ENCODE measurements at regions not wholly inside any gene's neighbourhood (a gene's known extent, or its start where the extent isn't known, plus 50 kb on each side); places are given as distances from the start of the nearest gene placed in this dataset.

DNA sequence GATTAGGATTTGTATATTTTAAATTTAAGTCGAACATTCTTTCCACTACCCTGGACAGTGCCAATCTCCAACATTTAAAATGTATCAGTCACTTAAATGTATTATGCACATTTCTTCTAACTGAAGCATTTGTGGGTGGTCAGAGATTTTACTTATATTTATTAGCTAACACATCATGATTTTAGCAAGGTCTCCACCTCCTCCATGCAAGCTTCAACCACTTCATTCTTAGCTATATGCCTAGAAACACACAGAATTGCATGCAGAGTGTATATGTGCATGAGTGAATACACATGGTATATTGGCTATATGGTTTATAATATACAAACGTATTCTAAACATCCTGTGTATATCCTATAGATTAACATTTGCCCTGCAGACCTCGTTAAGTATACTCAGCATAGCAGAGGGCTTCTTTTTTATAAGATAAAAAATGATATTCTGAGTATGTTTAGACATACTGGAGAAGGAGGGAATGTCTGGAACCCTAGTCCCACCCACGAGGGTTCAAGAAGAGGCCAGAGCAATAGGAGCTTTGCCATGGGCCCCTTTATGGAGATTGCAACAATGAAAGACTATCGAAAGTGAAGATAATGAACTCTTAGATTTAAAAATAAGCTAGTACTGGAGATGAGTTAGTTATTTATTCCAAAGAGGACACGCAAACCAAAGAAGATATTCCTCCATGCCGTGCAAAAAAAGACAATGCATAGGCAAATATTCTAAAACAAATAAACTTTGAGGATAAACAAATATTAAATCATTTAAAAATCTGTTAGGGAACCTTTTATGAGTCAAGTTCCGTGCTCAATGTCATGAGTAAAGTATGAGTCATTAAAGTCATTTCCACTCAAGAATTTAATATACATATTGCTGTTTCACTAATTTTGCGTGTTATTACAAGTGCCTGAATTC lies 480.4 kb downstream of the SIPA1L2 start:
- intact Hi-C loops (cut with DNase I), result loop anchor here (10.0 kb wide), 1 partner anchor 475 kb away; no protein-coding TSS in a partner anchor
- TF ChIP-seq, protein P1, sequence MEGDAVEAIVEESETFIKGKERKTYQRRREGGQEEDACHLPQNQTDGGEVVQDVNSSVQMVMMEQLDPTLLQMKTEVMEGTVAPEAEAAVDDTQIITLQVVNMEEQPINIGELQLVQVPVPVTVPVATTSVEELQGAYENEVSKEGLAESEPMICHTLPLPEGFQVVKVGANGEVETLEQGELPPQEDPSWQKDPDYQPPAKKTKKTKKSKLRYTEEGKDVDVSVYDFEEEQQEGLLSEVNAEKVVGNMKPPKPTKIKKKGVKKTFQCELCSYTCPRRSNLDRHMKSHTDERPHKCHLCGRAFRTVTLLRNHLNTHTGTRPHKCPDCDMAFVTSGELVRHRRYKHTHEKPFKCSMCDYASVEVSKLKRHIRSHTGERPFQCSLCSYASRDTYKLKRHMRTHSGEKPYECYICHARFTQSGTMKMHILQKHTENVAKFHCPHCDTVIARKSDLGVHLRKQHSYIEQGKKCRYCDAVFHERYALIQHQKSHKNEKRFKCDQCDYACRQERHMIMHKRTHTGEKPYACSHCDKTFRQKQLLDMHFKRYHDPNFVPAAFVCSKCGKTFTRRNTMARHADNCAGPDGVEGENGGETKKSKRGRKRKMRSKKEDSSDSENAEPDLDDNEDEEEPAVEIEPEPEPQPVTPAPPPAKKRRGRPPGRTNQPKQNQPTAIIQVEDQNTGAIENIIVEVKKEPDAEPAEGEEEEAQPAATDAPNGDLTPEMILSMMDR (IDR thresholded peaks at IDR 0.05), result no peak

DNA sequence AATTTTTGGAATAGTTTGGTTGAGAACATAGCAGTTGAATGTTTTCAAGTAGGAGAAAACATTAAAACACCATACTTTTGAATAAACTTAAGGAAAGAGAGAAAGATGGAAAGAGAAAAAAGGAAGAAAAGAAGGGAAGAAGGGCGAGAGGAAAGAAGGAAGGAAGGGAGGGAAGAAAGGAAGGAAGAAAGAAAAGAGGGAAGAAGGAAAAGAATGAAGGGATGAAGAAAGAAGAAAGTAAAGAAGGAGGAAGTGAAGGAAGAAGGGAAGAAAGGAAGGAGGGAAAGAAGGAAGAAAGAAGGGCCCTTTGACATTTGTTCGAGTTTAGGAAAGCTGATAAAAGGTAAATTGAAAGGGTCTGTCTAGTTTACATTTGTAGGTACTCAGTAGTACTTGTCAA lies 482.7 kb downstream of the SIPA1L2 start:
- WGBS, result 85% methylated on average over 2 of the region's 2 CpGs
- H3K27me3 ChIP-seq, result no peaks in the 10 kb centered on the region
- peaks cover 16 to 33% (median 25%) of the 10 kb centered on the region in 4 donors for H3K4me1 ChIP-seq
- no peaks in the 10 kb centered on the region for H3K9me3 ChIP-seq
- intact Hi-C loops (cut with DNase I), result loop anchor here (10.0 kb wide), 1 partner anchor 478 kb away; no protein-coding TSS in a partner anchor
- H3K27ac ChIP-seq (replicated peaks in 1 of 4), result no peak overlapping the region
- TF ChIP-seq, protein P1 (IDR thresholded peaks at IDR 0.05), result no peak
- no peak for TF ChIP-seq POLR2A (IDR thresholded peaks at IDR 0.05; ENCODE audit: low read depth)
- no peak for TF ChIP-seq POLR2AphosphoS5 (IDR thresholded peaks at IDR 0.05)
- no peak for TF ChIP-seq EP300 (IDR thresholded peaks at IDR 0.05)
- H3K36me3 ChIP-seq, result no peaks in the 10 kb centered on the region
- no peak overlapping the region for H3K4me3 ChIP-seq
- no peak for DNase-seq (ENCODE audit: extremely low spot score)

More for the DNA sequence above, 480.4 kb downstream of the SIPA1L2 start:
- Histone ChIP-seq H3K27me3 (no peaks in the 10 kb centered on the region), H3K9me3 (no peaks in the 10 kb centered on the region), H3K27ac (replicated peaks in 1 of 4) (no peak overlapping the region), H3K4me3 (no peak overlapping the region), H3K4me1 (peaks cover 0 to 12% (median 8%) of the 10 kb centered on the region in 4 donors), H3K36me3 (no peaks in the 10 kb centered on the region)
- no peak for DNase-seq (ENCODE audit: extremely low spot score)
- 38% methylated on average over 9 of the region's 9 CpGs for WGBS

DNA sequence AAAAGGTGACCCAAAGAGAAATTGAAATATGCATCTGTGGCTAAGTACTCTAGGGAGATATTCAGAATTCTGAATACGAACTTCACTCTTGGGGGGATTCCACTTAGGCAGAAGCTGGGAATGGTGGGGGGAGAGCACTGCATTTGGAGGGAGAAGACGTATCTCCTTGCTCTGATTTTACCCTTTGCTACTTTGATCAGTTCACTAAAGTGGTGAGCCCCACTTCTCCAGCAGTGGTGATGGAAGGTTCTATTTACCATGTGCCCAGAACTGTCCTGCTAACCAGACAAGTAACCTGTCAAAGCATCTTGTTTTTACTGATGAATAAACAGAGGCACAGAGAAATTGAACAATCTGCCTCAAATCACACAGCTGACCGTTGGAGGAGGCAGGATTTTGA lies 483.4 kb downstream of the SIPA1L2 start:
- H3K27me3 ChIP-seq, result no peaks in the 10 kb centered on the region
- TF ChIP-seq, protein P1 (IDR thresholded peaks at IDR 0.05), result no peak
- TF ChIP-seq POLR2A (IDR thresholded peaks at IDR 0.05; ENCODE audit: low read depth), result no peak
- 88% methylated on average over 3 of the region's 3 CpGs for WGBS
- no peak overlapping the region for H3K27ac ChIP-seq (replicated peaks in 1 of 4)
- no peak for DNase-seq (ENCODE audit: extremely low spot score)
- H3K9me3 ChIP-seq, result no peaks in the 10 kb centered on the region
- intact Hi-C loops (cut with DNase I), result loop anchor here (10.0 kb wide), 1 partner anchor 478 kb away; no protein-coding TSS in a partner anchor
- H3K4me1 ChIP-seq, result peaks cover 20 to 35% (median 27%) of the 10 kb centered on the region in 4 donors
- H3K4me3 ChIP-seq, result no peak overlapping the region
- H3K36me3 ChIP-seq, result no peaks in the 10 kb centered on the region

DNA sequence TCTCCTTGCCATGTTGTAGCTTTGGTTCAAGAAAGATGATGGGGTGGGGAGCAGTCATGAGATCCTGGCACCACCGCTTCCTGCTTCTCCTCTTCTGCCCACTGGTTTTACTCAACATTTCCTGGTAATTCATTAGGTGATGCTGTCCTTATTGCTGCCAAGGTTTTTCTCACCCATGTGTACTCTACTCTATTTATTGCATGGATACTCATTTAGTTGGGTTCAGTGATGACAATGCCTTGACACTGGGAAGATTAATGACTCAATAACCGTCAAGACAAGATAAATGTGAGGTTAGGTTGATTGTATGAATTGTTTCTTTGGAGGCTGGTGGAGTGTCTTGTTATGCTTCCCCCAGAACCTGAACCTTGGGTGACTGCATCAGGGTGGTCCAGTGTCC lies 484.2 kb downstream of the SIPA1L2 start:
- intact Hi-C loops (cut with DNase I), result loop anchor here (10.0 kb wide), 1 partner anchor 479 kb away; no protein-coding TSS in a partner anchor
- WGBS, result 72% methylated on average over 2 of the region's 2 CpGs
- Histone ChIP-seq H3K4me1 (peaks cover 20 to 35% (median 27%) of the 10 kb centered on the region in 4 donors), H3K4me3 (no peak overlapping the region), H3K9me3 (peaks cover 0 to 2% (median 1%) of the 10 kb centered on the region in 4 donors), H3K27ac (replicated peaks in 1 of 4) (no peak overlapping the region), H3K36me3 (no peaks in the 10 kb centered on the region), H3K27me3 (no peaks in the 10 kb centered on the region)
- TF ChIP-seq EP300 (IDR thresholded peaks at IDR 0.05) (no peak), POLR2AphosphoS5 (IDR thresholded peaks at IDR 0.05) (no peak), POLR2A (IDR thresholded peaks at IDR 0.05; ENCODE audit: low read depth) (no peak)
- TF ChIP-seq, protein P1 (IDR thresholded peaks at IDR 0.05), result no peak
- DNase-seq (ENCODE audit: extremely low spot score), result no peak

All from esophagus muscularis mucosa (tissue), 4 donors.